ENCODE measurements at regions not wholly inside any gene's neighbourhood (a gene's known extent, or its start where the extent isn't known, plus 50 kb on each side); places are given as distances from the start of the nearest gene placed in this dataset.
"Not testable (repeated sequence)": the region's sequence is repeated elsewhere in the genome, so short reads cannot be mapped to it uniquely, and the experiment has no call there.

DNA sequence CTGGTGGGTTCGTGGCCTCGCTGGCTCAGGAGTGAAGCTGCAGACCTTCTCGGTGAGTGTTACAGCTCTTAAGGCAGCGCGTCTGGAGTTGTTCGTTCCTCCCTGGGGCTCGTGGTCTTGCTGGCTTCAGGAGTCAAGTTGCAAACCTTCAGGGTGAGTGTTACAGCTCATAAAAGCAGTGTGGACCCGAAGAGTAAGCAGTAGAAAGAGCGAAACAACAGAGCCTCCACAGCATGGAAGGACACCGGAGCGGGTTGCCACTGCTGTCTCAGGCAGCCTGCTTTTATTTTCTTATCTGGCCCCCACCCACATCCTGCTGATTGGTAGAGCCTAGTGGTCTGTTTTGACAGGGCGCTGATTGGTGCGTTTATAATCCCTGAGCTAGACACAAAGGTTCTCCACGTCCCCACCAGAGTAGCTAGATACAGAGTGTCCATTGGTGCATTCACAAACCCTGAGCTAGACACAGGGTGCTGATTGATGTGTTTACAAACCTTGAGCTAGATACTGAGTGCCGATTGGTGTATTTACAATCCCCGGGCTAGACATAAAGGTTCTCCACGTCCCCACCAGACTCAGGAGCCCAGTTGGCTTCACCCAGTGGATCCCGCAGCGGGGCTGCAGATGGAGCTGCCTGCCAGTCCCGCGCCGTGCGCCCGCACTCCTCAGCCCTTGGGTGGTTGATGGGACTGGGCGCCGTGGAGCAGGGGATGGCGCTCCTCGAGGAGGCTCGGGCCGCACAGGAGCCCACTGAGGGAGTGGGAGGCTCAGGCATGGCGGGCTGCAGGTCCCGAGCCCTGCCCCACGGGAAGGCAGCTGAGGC lies 111.9 kb downstream of the ZNF330 start (continued):
- TF ChIP-seq HDAC1 (IDR thresholded peaks at IDR 0.05) (peak in 1 of 2 experiments; percentile 30; a peak in 1 of 4 replicates), JUND (IDR thresholded peaks at IDR 0.05; ENCODE audit: borderline replicate concordance, low read depth, low read length) (0 out of 2 replicates have a peak, but pooled peaks have one; percentile 7), ZBED1 (IDR thresholded peaks at IDR 0.05) (peak; percentile 92; the same call in 1 of the 2 replicates), TEAD4 (IDR thresholded peaks at IDR 0.05; ENCODE audit: low read length) (peak; percentile 26; the same call in 1 of the 2 replicates), SUPT5H (IDR thresholded peaks at IDR 0.05) (peak; percentile 95), NFIC (IDR thresholded peaks at IDR 0.05) (peak; percentile 27; the same call in 1 of the 2 replicates), FOS (IDR thresholded peaks at IDR 0.05; ENCODE audit: extremely low read depth, insufficient read length) (peak; percentile 44), NCOR1 (IDR thresholded peaks at IDR 0.05) (peak; percentile 55; the same call in 1 of the 2 replicates), POLR2AphosphoS5 (IDR thresholded peaks at IDR 0.05; ENCODE audit: control insufficient read depth, insufficient read depth, low read depth, low read length) (peak; percentile 96), POLR2G (IDR thresholded peaks at IDR 0.05; ENCODE audit: low read depth, low read length) (peak; percentile 83), CSDE1 (IDR thresholded peaks at IDR 0.05) (peak in 1 of 2 experiments; percentile 64; a peak in 1 of 4 replicates), POLR2A (conservative IDR thresholded peaks at IDR 0.05) (peak; percentile 99), EGR1 (conservative IDR thresholded peaks at IDR 0.05) (0 out of 2 replicates have a peak, but pooled peaks have one; percentile 37), NFYB (IDR thresholded peaks at IDR 0.05; ENCODE audit: extremely low read depth, insufficient read length) (peak; percentile 79), FOXK2 (conservative IDR thresholded peaks at IDR 0.05 in 1 of 2, IDR thresholded peaks at IDR 0.05 in 1 of 2; ENCODE audit: low read depth in 2 of 2) (peak; percentile 50 to 73; a peak in 2 of 4 replicates), MBD2 (IDR thresholded peaks at IDR 0.05; ENCODE audit: borderline replicate concordance, low read depth) (peak; percentile 83), NFRKB (IDR thresholded peaks at IDR 0.05; ENCODE audit: low read depth) (peak; percentile 95)
- not testable (repeated sequence) for TF ChIP-seq JUND (tag; IDR thresholded peaks at IDR 0.05; ENCODE audit: borderline replicate concordance, low read depth, low read length); TEAD4 (CRISPR knock-in tag; IDR thresholded peaks at IDR 0.05; ENCODE audit: borderline replicate concordance)
- TF ChIP-seq, protein P1, sequence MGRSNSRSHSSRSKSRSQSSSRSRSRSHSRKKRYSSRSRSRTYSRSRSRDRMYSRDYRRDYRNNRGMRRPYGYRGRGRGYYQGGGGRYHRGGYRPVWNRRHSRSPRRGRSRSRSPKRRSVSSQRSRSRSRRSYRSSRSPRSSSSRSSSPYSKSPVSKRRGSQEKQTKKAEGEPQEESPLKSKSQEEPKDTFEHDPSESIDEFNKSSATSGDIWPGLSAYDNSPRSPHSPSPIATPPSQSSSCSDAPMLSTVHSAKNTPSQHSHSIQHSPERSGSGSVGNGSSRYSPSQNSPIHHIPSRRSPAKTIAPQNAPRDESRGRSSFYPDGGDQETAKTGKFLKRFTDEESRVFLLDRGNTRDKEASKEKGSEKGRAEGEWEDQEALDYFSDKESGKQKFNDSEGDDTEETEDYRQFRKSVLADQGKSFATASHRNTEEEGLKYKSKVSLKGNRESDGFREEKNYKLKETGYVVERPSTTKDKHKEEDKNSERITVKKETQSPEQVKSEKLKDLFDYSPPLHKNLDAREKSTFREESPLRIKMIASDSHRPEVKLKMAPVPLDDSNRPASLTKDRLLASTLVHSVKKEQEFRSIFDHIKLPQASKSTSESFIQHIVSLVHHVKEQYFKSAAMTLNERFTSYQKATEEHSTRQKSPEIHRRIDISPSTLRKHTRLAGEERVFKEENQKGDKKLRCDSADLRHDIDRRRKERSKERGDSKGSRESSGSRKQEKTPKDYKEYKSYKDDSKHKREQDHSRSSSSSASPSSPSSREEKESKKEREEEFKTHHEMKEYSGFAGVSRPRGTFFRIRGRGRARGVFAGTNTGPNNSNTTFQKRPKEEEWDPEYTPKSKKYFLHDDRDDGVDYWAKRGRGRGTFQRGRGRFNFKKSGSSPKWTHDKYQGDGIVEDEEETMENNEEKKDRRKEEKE (IDR thresholded peaks at IDR 0.05; ENCODE audit: borderline replicate concordance in 1 of 2, control insufficient read depth in 1 of 2, low read depth in 2 of 2, low read length in 1 of 2): peak; percentile 22 to 90; a peak in 2 of 4 replicates
- TF ChIP-seq, protein P2, sequence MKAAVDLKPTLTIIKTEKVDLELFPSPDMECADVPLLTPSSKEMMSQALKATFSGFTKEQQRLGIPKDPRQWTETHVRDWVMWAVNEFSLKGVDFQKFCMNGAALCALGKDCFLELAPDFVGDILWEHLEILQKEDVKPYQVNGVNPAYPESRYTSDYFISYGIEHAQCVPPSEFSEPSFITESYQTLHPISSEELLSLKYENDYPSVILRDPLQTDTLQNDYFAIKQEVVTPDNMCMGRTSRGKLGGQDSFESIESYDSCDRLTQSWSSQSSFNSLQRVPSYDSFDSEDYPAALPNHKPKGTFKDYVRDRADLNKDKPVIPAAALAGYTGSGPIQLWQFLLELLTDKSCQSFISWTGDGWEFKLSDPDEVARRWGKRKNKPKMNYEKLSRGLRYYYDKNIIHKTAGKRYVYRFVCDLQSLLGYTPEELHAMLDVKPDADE (conservative IDR thresholded peaks at IDR 0.05; ENCODE audit: control insufficient read depth, low read depth, low read length): peak; percentile 58; the same call in 1 of the 2 replicates
- TF ChIP-seq, protein P3, sequence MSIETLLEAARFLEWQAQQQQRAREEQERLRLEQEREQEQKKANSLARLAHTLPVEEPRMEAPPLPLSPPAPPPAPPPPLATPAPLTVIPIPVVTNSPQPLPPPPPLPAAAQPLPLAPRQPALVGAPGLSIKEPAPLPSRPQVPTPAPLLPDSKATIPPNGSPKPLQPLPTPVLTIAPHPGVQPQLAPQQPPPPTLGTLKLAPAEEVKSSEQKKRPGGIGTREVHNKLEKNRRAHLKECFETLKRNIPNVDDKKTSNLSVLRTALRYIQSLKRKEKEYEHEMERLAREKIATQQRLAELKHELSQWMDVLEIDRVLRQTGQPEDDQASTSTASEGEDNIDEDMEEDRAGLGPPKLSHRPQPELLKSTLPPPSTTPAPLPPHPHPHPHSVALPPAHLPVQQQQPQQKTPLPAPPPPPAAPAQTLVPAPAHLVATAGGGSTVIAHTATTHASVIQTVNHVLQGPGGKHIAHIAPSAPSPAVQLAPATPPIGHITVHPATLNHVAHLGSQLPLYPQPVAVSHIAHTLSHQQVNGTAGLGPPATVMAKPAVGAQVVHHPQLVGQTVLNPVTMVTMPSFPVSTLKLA (conservative IDR thresholded peaks at IDR 0.05): peak in 1 of 2 experiments; percentile 43; a peak in 2 of 4 replicates
